ENCODE measurements at regions not wholly inside any gene's neighbourhood (a gene's known extent, or its start where the extent isn't known, plus 50 kb on each side); places are given as distances from the start of the nearest gene placed in this dataset.

- TF ChIP-seq CTCF (IDR thresholded peaks at IDR 0.05) (no peak), POLR2A (IDR thresholded peaks at IDR 0.05) (no peak)
- Histone ChIP-seq H3K4me1 (no peaks in the 10 kb centered on the region), H3K4me3 (no peak overlapping the region), H3K27me3 (no peaks in the 10 kb centered on the region), H3K36me3 (no peaks in the 10 kb centered on the region), H3K27ac (no peak overlapping the region), H3K9me3 (no peaks in the 10 kb centered on the region)
- DNase-seq, result no peak
Measured at GRCh38 chr4:114335339-114335738, 263.3 kb upstream of the UGT8 start.

- no peaks in the 10 kb centered on the region for H3K4me1 ChIP-seq
- H3K4me3 ChIP-seq, result no peak overlapping the region
- DNase-seq, result no peak
- H3K36me3 ChIP-seq, result no peaks in the 10 kb centered on the region
- no peak for TF ChIP-seq POLR2A (IDR thresholded peaks at IDR 0.05)
- no peak for TF ChIP-seq CTCF (IDR thresholded peaks at IDR 0.05)
- no peaks in the 10 kb centered on the region for H3K27me3 ChIP-seq
- no peak overlapping the region for H3K27ac ChIP-seq
- H3K9me3 ChIP-seq, result no peaks in the 10 kb centered on the region
Measured at GRCh38 chr4:114343015-114343414, 255.6 kb upstream of the UGT8 start.

GRCh38 chr4:114349543-114350175, 248.9 kb upstream of the UGT8 start:
- no peak overlapping the region for H3K4me3 ChIP-seq
- TF ChIP-seq POLR2A (IDR thresholded peaks at IDR 0.05) (no peak), CTCF (IDR thresholded peaks at IDR 0.05) (no peak)
- H3K36me3 ChIP-seq, result no peaks in the 10 kb centered on the region
- no peaks in the 10 kb centered on the region for H3K4me1 ChIP-seq
- no peaks in the 10 kb centered on the region for H3K27me3 ChIP-seq
- no peak overlapping the region for H3K27ac ChIP-seq
- no peak for DNase-seq
- no peaks in the 10 kb centered on the region for H3K9me3 ChIP-seq

GRCh38 chr4:114358901-114359300, 239.7 kb upstream of the UGT8 start:
- no peaks in the 10 kb centered on the region for H3K27me3 ChIP-seq
- H3K27ac ChIP-seq, result no peak overlapping the region
- no peaks in the 10 kb centered on the region for H3K9me3 ChIP-seq
- no peak for TF ChIP-seq POLR2A (IDR thresholded peaks at IDR 0.05)
- no peak for TF ChIP-seq CTCF (IDR thresholded peaks at IDR 0.05)
- H3K4me1 ChIP-seq, result no peaks in the 10 kb centered on the region
- no peak for DNase-seq
- H3K36me3 ChIP-seq, result no peaks in the 10 kb centered on the region
- H3K4me3 ChIP-seq, result no peak overlapping the region

GRCh38 chr4:114361249-114361648, 237.4 kb upstream of the UGT8 start:
- TF ChIP-seq POLR2A (IDR thresholded peaks at IDR 0.05) (no peak), CTCF (IDR thresholded peaks at IDR 0.05) (no peak)
- H3K36me3 ChIP-seq, result no peaks in the 10 kb centered on the region
- H3K27ac ChIP-seq, result no peak overlapping the region
- no peaks in the 10 kb centered on the region for H3K27me3 ChIP-seq
- no peak for DNase-seq
- H3K4me3 ChIP-seq, result no peak overlapping the region
- no peaks in the 10 kb centered on the region for H3K4me1 ChIP-seq
- no peaks in the 10 kb centered on the region for H3K9me3 ChIP-seq

- no peaks in the 10 kb centered on the region for H3K9me3 ChIP-seq
- TF ChIP-seq POLR2A (IDR thresholded peaks at IDR 0.05) (no peak), CTCF (IDR thresholded peaks at IDR 0.05) (no peak)
- no peak overlapping the region for H3K4me3 ChIP-seq
- no peaks in the 10 kb centered on the region for H3K27me3 ChIP-seq
- H3K27ac ChIP-seq, result no peak overlapping the region
- H3K36me3 ChIP-seq, result no peaks in the 10 kb centered on the region
- H3K4me1 ChIP-seq, result no peaks in the 10 kb centered on the region
- no peak for DNase-seq
Measured at GRCh38 chr4:114364857-114365256, 233.8 kb upstream of the UGT8 start.
